22Rv1 (cell line): ENCODE measurements at regions not wholly inside any gene's neighbourhood (a gene's known extent, or its start where the extent isn't known, plus 50 kb on each side); places are given as distances from the start of the nearest gene placed in this dataset.
"Not testable (repeated sequence)": the region's sequence is repeated elsewhere in the genome, so short reads cannot be mapped to it uniquely, and the experiment has no call there.

ENCODE experiments used
- H3K27ac ChIP-seq: fragments of 450-650 bp; 2 replicates; pipeline ENCODE4 v1.5.1; 2017
- ZFX ChIP-seq: fragments of 450-650 bp; IDR thresholded peaks from 2 replicates; pipeline ENCODE4 v1.6.1; 2017; ENCODE audit warnings: antibody characterized with exemption, borderline replicate concordance
- TF ChIP-seq, protein P1 (sequence below): fragments of 450-650 bp; IDR thresholded peaks from 2 replicates; pipeline ENCODE4 v1.5.1; 2017; ENCODE audit warnings: mild to moderate bottlenecking

DNA sequence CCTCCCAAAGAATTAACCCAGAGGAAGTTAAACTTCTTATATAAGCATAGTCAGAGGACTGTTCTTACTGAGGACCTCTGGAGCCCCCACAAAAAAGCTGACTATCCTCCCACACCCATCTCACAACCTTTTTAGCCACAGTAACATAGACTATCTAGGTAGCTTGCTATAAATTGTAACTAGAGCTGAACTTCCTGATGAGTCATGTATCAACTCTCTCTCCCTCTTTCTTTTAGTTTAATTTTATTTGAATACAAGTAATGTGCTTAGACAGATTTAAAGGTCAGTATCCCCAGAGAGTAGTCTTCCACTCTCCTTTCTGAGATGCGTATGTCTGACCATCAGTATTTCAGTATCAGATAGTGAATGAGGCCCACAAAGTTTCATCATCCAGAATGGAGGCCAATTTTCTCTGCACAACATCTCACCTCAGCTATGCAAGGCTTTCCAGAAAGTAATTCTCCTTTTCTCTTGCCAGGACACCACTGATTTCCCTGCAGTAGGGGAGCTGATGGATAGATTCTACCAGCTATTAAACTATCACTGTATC is 104.0 kb upstream of the MYRIP start:
- H3K27ac ChIP-seq = no peak overlapping the region
- no peak for TF ChIP-seq ZFX
- TF ChIP-seq, protein P1, sequence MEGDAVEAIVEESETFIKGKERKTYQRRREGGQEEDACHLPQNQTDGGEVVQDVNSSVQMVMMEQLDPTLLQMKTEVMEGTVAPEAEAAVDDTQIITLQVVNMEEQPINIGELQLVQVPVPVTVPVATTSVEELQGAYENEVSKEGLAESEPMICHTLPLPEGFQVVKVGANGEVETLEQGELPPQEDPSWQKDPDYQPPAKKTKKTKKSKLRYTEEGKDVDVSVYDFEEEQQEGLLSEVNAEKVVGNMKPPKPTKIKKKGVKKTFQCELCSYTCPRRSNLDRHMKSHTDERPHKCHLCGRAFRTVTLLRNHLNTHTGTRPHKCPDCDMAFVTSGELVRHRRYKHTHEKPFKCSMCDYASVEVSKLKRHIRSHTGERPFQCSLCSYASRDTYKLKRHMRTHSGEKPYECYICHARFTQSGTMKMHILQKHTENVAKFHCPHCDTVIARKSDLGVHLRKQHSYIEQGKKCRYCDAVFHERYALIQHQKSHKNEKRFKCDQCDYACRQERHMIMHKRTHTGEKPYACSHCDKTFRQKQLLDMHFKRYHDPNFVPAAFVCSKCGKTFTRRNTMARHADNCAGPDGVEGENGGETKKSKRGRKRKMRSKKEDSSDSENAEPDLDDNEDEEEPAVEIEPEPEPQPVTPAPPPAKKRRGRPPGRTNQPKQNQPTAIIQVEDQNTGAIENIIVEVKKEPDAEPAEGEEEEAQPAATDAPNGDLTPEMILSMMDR = no peak

DNA sequence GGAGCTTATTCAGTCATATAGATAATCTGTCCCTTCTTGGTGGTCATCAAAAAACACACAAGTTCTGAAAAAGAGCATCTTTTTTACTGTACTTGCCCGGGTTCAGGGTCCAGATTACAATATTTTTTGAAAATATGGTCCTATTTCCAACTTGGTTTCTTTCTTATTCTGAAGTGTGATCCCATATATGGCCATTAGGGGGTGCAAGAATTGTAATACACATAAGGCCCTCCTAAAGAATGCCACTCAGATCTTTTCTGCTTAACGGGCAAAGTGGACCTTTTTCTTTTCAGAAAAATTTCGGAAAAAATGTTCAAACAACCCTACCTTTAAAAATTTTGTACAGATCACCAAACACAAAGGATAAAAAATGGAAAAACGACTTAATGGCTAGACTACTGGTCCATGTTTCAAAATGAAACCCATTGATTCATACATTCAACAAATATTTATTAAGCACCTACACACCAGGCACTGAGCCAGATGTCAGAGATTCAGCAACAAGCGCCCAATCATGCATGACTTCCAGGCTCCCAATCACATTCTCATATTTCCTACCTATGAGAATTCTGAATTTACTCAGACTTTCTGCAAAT is 102.0 kb upstream of the MYRIP start:
- TF ChIP-seq, protein P1 = peak; percentile 80
- TF ChIP-seq ZFX = no peak
- no peak overlapping the region for H3K27ac ChIP-seq

DNA sequence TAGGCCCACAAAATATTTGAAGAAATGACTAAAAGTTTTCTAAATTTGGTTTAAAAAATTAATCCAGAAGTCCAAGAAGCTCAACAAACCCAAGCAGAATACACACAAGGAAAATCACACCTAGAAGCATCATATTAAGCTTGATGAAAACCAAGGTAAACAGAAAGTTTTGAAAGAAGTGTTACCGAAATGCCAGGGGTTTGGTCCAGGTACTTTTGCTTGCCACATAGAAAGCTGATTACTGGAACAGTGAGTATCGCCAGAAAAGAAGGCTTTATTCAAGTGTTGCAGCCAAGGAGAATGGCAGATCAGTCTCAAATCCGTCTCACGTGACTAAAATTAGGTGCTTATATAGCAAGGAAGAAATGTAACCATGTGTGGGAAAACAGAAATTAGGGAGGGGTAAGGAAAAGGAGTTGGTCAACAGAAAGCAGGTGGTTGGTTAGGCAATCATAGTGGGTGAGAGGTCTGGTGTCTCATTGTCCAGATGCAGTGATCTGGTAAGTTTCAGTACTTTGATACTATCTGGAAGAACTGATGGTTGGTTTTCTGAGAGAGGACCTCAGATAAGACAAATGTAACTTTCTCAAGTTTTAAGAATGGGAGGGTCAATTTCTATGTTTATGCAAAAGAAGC is 96.9 kb upstream of the MYRIP start:
- TF ChIP-seq ZFX = no peak
- TF ChIP-seq, protein P1 = no peak
- H3K27ac ChIP-seq = no peak overlapping the region

DNA sequence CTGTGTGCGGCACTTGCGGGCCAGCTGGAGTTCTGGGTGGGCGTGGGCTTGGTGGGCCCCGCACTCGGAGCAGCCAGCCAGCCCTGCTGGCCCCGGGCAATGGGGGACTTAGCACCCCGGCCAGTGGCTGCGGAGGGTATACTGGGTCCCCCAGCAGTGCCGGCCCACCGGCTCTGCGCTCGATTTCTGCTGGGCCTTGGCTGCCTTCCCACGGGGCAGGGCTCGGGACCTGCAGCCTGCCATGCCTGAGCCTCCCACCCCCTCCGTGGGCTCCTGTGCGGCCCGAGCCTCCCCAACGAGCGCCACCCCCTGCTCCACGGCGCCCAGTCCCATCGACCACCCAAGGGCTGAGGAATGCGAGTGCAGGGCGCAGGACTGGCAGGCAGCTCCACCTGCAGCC is 96.1 kb upstream of the MYRIP start:
- not testable (repeated sequence) for H3K27ac ChIP-seq

DNA sequence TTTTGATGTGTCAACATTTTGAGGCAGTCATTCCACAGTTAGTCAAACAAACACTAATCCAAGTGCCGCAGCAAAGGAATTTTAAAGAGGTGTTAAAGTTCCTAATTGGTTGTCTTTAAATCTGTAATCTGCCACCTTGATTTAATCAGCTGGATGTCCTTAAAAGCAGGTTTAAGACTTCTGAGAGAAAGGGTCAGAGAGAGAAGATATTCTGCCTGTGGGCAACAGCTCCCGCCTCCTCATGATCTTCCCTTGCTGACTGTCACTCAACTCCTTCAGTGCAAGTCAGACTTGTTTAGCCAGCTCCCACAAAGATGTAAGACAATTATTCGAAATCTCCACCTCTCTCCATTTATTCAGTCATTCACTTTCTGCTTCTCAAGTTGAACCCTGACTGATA is 92.6 kb upstream of the MYRIP start:
- TF ChIP-seq, protein P1 = no peak
- TF ChIP-seq ZFX = no peak
- H3K27ac ChIP-seq = no peak overlapping the region

DNA sequence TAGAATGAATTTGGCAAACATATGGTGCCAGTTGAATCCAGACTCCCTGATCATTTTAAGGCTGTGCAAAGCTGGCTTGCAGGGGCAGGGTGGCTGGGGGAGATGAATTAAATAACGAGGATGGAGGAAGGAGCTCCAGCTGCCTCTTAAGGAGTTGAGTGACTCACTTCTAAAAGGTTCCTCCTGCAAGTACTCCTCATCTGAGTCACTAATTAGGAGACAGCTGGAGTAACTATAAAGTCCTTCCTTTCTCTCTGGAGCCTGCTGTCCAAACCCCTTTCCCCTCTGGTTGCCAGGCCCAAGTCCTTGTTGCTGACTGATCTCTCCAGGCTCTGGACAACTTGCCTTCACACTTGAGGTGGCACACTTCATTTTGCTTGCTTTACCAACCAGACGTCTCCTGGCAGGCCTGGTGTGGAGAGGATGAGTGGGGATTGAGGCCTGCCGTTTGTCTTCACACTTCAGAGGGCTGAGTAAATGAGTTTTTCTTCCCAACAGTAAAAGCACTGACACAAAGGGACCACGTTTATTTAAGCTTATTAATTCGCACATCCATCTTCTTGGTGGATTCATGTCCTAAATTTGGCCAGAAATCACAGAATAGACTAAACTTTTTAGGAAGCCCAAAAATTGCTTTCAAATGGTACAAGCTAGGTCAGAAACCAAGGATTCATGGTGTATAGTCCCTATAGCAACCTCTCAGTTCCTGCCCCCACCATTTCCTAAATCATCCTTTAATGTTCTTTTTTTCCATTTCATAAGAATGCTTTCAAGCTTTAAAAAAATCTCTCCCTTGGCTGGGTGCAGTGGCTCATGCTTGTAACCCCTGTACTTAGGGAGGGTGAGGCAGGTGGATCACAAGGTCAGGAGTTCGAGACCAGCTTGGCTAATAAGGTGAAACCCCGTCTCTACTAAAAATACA is 90.5 kb upstream of the MYRIP start:
- TF ChIP-seq, protein P1 = no peak
- no peak for TF ChIP-seq ZFX
- H3K27ac ChIP-seq = no peak overlapping the region

DNA sequence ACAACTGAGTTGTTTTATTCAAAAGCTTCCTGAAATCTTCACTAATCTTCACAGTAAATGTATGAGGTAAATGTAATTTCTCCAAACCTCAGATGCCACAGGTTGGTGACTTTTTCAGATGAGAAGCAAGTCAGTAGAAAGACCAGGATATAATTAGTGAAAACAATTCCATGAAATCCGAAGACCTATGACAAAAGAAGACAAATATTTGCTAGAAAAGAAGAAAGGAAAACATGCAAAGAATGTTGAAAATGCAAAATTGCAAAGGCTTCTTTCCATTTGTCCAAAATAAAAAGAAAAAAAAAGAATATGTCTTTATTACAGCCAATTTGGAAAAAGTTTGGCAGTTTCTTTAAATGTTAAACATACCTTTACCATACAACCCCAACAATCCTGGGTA is 88.3 kb upstream of the MYRIP start:
- no peak overlapping the region for H3K27ac ChIP-seq
- TF ChIP-seq, protein P1 = no peak
- no peak for TF ChIP-seq ZFX
